ENCODE measurements at regions not wholly inside any gene's neighbourhood (a gene's known extent, or its start where the extent isn't known, plus 50 kb on each side); places are given as distances from the start of the nearest gene placed in this dataset.
A peak's percentile ranks its signal among the peaks of the same experiment; 100 is the strongest.

DNA sequence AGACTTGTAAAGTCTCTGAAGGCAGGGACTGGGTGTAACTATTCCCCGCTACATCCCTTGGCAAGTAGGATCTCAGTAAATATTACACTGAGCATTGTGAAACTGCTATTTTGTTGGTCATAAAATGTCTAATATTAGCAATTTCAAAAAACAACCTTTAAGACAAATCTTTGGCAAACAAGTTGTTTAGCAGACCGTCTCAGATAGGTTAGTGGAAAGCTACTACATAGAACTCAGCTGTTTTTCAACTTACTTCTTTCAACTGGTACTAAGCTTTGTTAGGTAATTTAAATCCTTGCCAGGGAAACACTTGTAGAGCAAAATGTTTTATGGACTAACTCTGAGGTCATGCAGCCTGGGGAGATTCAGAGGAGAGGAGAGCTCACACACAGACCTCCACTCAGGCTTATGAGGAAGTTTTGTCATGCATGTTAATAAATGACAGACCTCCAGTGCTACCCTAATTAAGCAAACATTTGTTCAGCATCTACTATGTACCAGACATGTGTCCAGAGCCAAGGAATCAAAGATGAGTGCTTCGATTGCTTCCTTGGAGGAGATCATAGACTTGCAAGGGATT is 61.6 kb upstream of the STAC start:
- no peak for TF ChIP-seq CTCF (IDR thresholded peaks at IDR 0.05; ENCODE audit: low read depth, low read length)
- TF ChIP-seq EZH2phosphoT487 (IDR thresholded peaks at IDR 0.05; ENCODE audit: low read depth) = no peak
- no peak overlapping the region for H2AFZ ChIP-seq (ENCODE audit: low read depth, low read length)
- H3K4me3 ChIP-seq (ENCODE audit: low read length) = peak overlapping the region; percentile 8
- peak overlapping the region; percentile 8; the same call in 1 of the 2 replicates for H3K9ac ChIP-seq (ENCODE audit: low read length)
- H3K27ac ChIP-seq (ENCODE audit: low read length) = peak overlapping the region; percentile 72
- no peaks in the 10 kb centered on the region for H4K20me1 ChIP-seq (ENCODE audit: insufficient read depth, low read length)
- peak overlapping the region; percentile 53 for H3K4me2 ChIP-seq (ENCODE audit: low read length)
- H3K79me2 ChIP-seq (ENCODE audit: low read length) = no peaks in the 10 kb centered on the region
- no peaks in the 10 kb centered on the region for H3K27me3 ChIP-seq (ENCODE audit: low read depth, low read length)
- peaks cover 17% of the 10 kb centered on the region; the same call in 1 of the 2 replicates for H3K9me3 ChIP-seq (ENCODE audit: insufficient read depth, low read length)
- H3K36me3 ChIP-seq (replicated peaks; ENCODE audit: low read depth, low read length) = peaks cover 5% of the 10 kb centered on the region
- peaks cover 34% of the 10 kb centered on the region for H3K4me1 ChIP-seq (ENCODE audit: low read length)

DNA sequence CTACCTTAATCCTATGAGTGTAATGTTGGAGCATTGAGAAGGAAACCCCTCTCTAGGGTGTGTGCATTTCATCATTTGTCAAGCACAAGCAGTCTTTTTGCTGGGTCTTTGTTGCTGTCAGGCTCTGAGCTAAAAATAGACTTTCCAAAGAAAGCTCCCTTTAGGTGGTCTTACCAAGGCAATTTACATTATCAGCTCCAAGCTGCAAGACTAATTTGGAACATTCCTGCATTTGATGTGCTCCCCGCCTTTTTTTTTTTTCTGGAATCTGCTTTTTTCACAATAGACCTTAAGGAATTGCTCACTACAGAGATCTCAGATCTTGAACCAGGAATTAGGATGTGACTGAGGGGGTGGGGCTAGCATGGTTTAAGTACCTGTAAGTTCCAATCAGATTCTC is 60.6 kb upstream of the STAC start:
- TF ChIP-seq EZH2phosphoT487 (IDR thresholded peaks at IDR 0.05; ENCODE audit: low read depth) (no peak), CTCF (IDR thresholded peaks at IDR 0.05; ENCODE audit: low read depth, low read length) (no peak)

More for the DNA sequence above, 60.6 kb upstream of the STAC start:
- Histone ChIP-seq H2AFZ (ENCODE audit: low read depth, low read length) (no peak overlapping the region), H3K36me3 (replicated peaks; ENCODE audit: low read depth, low read length) (peaks cover 5% of the 10 kb centered on the region), H3K79me2 (ENCODE audit: low read length) (no peaks in the 10 kb centered on the region), H3K4me3 (ENCODE audit: low read length) (no peak overlapping the region), H3K27ac (ENCODE audit: low read length) (no peak overlapping the region), H3K9ac (ENCODE audit: low read length) (no peak overlapping the region), H3K4me1 (ENCODE audit: low read length) (peaks cover 34% of the 10 kb centered on the region), H4K20me1 (ENCODE audit: insufficient read depth, low read length) (no peaks in the 10 kb centered on the region), H3K4me2 (ENCODE audit: low read length) (no peak overlapping the region), H3K9me3 (ENCODE audit: insufficient read depth, low read length) (peaks cover 17% of the 10 kb centered on the region; the same call in 1 of the 2 replicates), H3K27me3 (ENCODE audit: low read depth, low read length) (no peaks in the 10 kb centered on the region)

All from OCI-LY3 (cell line).